Esophagus muscularis mucosa (tissue), 4 donors: ENCODE measurements at regions not wholly inside any gene's neighbourhood (a gene's known extent, or its start where the extent isn't known, plus 50 kb on each side); places are given as distances from the start of the nearest gene placed in this dataset.

ENCODE experiments used
- DNase-seq: peaks from one replicate; pipeline ENCODE4 v3.0.0-alpha.2; 2017; ENCODE audit errors: extremely low spot score
- H3K27ac ChIP-seq, 4 donors: fragments of 200-600 bp; sonication (generic); replicated peaks in 1 of 4; 1 replicate in 3 of 4; 2 replicates in 1 of 4; pipeline ENCODE4 v1.5.1; 2016 to 2019; ENCODE audit warnings: mild to moderate bottlenecking in 1 of 4
- H3K27me3 ChIP-seq, 4 donors: fragments of 200-600 bp; sonication (generic); one replicate each; pipeline versions ENCODE4 v1.5.1 to v1.6.0; 2016 to 2019
- H3K36me3 ChIP-seq, 4 donors: fragments of 200-600 bp; sonication (generic); one replicate each; pipeline ENCODE4 v1.5.1; 2016 to 2019
- H3K4me1 ChIP-seq, 4 donors: fragments of 200-600 bp; sonication (generic); one replicate each; pipeline ENCODE4 v1.5.1; 2016 to 2019
- H3K4me3 ChIP-seq, 4 donors: fragments of 200-600 bp; sonication (generic); 1 replicate in 2 of 4; 2 replicates in 2 of 4; pipeline ENCODE4 v1.5.1; 2016 to 2019; ENCODE audit warnings: mild to moderate bottlenecking in 4 of 4, moderate library complexity in 1 of 4
- H3K9me3 ChIP-seq, 4 donors: fragments of 200-600 bp; sonication (generic); 1 replicate in 3 of 4; 2 replicates in 1 of 4; pipeline ENCODE4 v1.5.1; 2016 to 2019
- EP300 ChIP-seq: sonication (generic); formaldehyde crosslinking; IDR thresholded peaks from one replicate; pipeline ENCODE4 v1.6.1; 2017; ENCODE audit warnings: antibody characterized with exemption
- POLR2A ChIP-seq: fragments of 450-650 bp; IDR thresholded peaks from one replicate; pipeline ENCODE4 v1.6.1; 2017; ENCODE audit warnings: antibody characterized with exemption, moderate library complexity, mild to moderate bottlenecking, low read depth
- POLR2AphosphoS5 ChIP-seq, 2 donors: sonication (generic); formaldehyde crosslinking; IDR thresholded peaks; one replicate each; pipeline ENCODE4 v1.6.1; 2017; ENCODE audit warnings: antibody characterized with exemption in 2 of 2
- WGBS: methylation state at CpG from one replicate; pipeline ENCODE4 v1.1.5; 2018; 5-methylcytosine and 5-hydroxymethylcytosine counted together
- intact Hi-C: fragments of 100-400 bp; cut with DNase I; formaldehyde crosslinking; loops from one replicate; pipeline ENCODE4 v1.15.1; 2023
- TF ChIP-seq, protein P1 (sequence below), 3 experiments: fragments of 200-600 bp in 2 of 3; fragments of 450-650 bp in 1 of 3; sonication (generic) in 2 of 3; IDR thresholded peaks; one replicate each; pipeline ENCODE4 v1.5.1; 2017 to 2019; ENCODE audit warnings: antibody characterized with exemption in 3 of 3, mild to moderate bottlenecking in 2 of 3, moderate library complexity in 1 of 3

DNA sequence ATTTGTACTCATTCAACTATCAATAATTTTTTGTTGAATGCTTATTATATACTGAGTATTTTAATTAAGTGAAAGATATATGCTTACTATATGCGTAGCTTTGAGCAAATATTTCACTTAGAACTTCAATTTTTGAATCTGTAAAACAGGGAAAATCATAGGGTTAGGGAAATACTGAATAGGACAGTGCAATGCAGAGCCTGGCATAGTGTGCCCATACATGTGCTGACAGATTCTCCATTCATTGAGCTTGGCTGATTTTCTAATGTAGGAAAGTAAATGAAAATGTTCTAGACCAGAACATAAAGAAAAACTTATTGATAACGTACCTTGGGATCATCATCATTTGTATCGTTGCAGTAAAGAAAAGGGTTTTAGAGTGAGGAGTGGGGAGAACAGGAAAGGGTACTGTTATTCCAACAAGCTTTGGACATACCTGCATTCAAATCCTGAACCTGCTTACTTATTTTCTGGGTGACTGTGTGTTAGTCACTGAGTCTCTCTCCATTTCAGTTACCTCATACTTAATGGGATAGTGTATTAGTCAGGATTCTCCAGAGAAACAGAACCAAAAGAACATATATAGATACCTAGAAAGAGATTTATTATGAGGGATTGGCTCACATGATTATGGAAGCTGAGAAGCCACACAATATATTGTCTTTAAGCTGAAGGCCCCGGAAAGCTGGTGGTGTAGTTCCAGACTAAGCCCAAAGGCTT is 436.4 kb downstream of the ADAMTS20 start:
- TF ChIP-seq POLR2A = no peak
- TF ChIP-seq EP300 = no peak
- TF ChIP-seq POLR2AphosphoS5 (IDR thresholded peaks at IDR 0.05) = no peak
- TF ChIP-seq, protein P1, sequence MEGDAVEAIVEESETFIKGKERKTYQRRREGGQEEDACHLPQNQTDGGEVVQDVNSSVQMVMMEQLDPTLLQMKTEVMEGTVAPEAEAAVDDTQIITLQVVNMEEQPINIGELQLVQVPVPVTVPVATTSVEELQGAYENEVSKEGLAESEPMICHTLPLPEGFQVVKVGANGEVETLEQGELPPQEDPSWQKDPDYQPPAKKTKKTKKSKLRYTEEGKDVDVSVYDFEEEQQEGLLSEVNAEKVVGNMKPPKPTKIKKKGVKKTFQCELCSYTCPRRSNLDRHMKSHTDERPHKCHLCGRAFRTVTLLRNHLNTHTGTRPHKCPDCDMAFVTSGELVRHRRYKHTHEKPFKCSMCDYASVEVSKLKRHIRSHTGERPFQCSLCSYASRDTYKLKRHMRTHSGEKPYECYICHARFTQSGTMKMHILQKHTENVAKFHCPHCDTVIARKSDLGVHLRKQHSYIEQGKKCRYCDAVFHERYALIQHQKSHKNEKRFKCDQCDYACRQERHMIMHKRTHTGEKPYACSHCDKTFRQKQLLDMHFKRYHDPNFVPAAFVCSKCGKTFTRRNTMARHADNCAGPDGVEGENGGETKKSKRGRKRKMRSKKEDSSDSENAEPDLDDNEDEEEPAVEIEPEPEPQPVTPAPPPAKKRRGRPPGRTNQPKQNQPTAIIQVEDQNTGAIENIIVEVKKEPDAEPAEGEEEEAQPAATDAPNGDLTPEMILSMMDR (IDR thresholded peaks at IDR 0.05) = no peak
- Histone ChIP-seq H3K4me3 (no peak overlapping the region), H3K9me3 (no peaks in the 10 kb centered on the region), H3K27me3 (no peaks in the 10 kb centered on the region), H3K4me1 (no peaks in the 10 kb centered on the region), H3K27ac (no peak overlapping the region), H3K36me3 (no peaks in the 10 kb centered on the region)
- WGBS = 94% methylated on average over 4 of the region's 4 CpGs
- intact Hi-C loops = no loop called here
- no peak for DNase-seq

DNA sequence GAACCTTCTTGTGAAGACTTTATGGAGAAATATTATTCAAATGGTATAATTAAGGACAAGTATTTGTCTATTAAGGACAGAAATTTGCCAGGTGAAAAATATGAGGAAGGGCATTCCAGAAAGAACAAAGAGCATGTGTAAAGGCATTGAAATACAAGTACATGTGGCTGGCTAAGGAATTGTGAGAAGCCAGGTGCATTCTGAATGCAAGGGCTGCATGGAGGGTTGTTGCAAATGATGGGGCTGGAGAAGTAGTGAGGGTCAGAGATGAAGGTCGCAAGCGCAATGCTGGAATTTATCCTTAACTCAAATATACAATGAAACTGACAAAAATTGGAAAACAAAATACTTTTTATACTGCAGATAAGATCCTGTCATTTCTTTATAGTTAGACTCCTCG is 437.7 kb downstream of the ADAMTS20 start:
- Histone ChIP-seq H3K4me3 (no peak overlapping the region), H3K27me3 (no peaks in the 10 kb centered on the region), H3K36me3 (no peaks in the 10 kb centered on the region), H3K27ac (no peak overlapping the region), H3K9me3 (no peaks in the 10 kb centered on the region), H3K4me1 (no peaks in the 10 kb centered on the region)
- TF ChIP-seq, protein P1 (IDR thresholded peaks at IDR 0.05) = no peak
- TF ChIP-seq EP300 = no peak
- TF ChIP-seq POLR2AphosphoS5 (IDR thresholded peaks at IDR 0.05) = no peak
- no peak for TF ChIP-seq POLR2A
- intact Hi-C loops = no loop called here
- WGBS = 96% methylated on average over 3 of the region's 3 CpGs
- no peak for DNase-seq

DNA sequence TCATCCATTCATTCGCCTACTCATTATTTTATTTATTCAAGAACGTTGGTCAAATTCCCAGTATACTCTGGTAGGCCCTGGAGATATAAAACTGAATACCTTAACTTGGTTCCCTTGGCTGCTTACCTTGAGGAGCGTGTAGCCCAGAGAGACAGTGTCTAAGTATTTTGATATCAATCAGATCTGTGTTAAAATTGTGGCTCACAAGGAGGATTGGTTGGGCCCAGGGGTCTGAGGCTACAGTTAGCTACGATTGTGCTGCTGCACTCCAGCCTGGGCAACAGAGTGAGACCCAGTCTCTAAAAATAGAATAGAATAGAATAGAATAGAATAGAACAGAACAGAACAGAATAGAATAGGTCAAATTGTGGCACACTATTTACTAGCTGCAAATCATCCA is 438.4 kb downstream of the ADAMTS20 start:
- no peaks in the 10 kb centered on the region for H3K36me3 ChIP-seq
- no peaks in the 10 kb centered on the region for H3K9me3 ChIP-seq
- H3K4me1 ChIP-seq = no peaks in the 10 kb centered on the region
- H3K27me3 ChIP-seq = no peaks in the 10 kb centered on the region
- H3K27ac ChIP-seq = no peak overlapping the region
- intact Hi-C loops = no loop called here
- TF ChIP-seq EP300 = no peak
- TF ChIP-seq POLR2A = no peak
- TF ChIP-seq, protein P1 (IDR thresholded peaks at IDR 0.05) = no peak
- TF ChIP-seq POLR2AphosphoS5 (IDR thresholded peaks at IDR 0.05) = no peak
- no peak for DNase-seq
- 77% methylated on average over 4 of the region's 4 CpGs for WGBS
- H3K4me3 ChIP-seq = no peak overlapping the region

DNA sequence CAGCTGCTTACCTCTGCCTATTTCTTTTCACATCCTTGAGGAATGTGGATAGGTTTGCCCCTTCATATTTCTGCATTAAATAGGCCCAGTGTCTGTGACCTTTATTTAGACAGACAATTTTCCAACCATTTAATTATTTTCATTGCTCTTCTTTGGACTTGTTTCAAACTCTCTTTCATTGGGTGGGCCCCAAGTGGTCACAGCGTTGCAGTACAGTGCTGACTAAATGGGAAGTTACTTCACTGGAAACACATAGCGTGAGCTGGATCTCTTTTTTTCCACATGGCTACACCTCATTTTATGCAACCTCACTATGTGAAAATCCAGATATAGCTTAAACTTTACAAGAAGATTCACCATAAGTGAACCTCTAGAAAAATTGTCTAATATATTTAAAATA is 438.9 kb downstream of the ADAMTS20 start:
- no peak for TF ChIP-seq POLR2A
- TF ChIP-seq EP300 = no peak
- TF ChIP-seq POLR2AphosphoS5 (IDR thresholded peaks at IDR 0.05) = no peak
- TF ChIP-seq, protein P1 (IDR thresholded peaks at IDR 0.05) = no peak
- Histone ChIP-seq H3K27ac (no peak overlapping the region), H3K9me3 (no peaks in the 10 kb centered on the region), H3K4me3 (no peak overlapping the region), H3K27me3 (no peaks in the 10 kb centered on the region), H3K4me1 (no peaks in the 10 kb centered on the region), H3K36me3 (no peaks in the 10 kb centered on the region)
- intact Hi-C loops = no loop called here
- WGBS = 56% methylated on average over 2 of the region's 2 CpGs
- DNase-seq = no peak
